ENCODE measurements at regions not wholly inside any gene's neighbourhood (a gene's known extent, or its start where the extent isn't known, plus 50 kb on each side); places are given as distances from the start of the nearest gene placed in this dataset.
"Not testable (repeated sequence)": the region's sequence is repeated elsewhere in the genome, so short reads cannot be mapped to it uniquely, and the experiment has no call there.

DNA sequence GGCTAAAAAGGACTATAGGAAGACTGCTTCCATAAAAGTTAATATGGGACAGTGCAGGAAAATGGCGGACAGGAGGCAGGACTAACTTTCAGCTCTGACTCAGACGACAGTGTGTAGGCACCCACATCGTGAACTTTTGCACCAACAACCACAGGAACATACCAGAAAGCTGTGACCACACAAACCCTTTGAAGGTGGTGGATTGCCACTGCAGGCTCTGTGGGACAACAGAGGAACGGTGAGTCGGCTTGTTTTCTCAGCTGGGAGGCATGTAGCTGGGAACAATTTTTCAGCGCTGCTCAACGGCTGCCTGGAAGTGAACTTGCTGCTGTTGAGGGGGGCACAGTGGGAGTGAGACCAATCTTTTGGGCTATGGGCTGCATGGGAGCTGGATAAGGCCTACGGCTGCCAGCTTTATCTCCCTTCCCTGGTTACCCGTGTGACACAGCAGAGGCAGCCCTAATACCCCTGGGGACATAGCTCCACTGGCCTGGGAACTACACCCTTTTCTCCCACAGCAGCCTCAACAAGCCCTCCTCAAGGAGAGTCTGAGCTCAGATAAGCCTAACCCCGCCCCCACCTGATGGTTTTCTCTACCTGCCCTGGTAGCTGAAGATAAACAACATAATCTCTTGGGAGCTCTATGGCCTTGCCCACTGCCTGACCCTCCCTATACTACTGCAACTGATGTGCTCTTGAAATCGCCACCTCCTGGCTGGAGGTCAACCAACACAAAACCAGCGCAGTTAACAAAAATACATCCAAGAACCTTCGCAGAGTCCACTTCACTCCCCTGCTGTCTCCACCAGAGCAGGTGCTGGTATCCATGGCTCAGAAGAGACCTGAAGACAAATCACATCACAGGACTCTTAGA lies 1537.0 kb downstream of the C4orf33 start:
- no peak for DNase-seq (ENCODE audit: low spot score)

DNA sequence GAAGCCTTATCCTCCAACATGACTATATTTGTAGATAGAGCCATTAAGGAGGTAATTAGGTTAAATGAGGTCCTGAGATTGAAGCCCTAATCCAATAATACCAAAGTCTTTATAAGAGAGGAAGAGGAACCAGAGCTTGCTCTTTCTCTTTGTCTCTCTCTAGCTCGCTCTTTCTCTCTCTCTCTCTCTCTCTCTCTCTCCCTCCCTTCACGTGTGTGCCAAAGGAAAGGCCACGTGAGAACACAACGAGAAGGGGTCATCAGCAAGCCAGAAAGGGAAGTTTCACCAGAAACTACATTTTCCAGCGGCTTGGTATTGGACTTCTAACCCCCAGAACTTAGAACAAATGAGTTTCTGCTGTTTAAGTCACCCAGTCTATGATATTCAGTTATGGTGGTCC lies 1540.5 kb downstream of the C4orf33 start:
- no peak for DNase-seq (ENCODE audit: low spot score)

DNA sequence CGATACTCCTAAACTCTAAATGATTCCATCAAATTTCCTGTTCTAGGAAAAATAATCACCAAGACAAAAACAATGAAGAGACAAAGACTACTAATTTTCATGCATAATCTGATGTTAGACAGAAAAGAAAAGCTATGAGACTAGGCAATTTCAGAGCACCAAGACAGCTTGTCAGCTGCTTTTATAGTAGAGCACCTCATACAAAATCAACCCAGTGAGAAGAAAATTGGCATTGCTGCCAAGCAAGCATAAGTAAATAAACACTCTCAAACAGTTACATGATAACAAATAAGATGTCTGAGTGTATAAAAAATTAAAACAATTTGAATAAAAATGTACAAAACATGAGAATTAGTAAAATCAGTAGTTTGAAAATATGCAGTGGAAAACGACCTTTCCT lies 1544.6 kb downstream of the C4orf33 start:
- no peak for DNase-seq (ENCODE audit: low spot score)

DNA sequence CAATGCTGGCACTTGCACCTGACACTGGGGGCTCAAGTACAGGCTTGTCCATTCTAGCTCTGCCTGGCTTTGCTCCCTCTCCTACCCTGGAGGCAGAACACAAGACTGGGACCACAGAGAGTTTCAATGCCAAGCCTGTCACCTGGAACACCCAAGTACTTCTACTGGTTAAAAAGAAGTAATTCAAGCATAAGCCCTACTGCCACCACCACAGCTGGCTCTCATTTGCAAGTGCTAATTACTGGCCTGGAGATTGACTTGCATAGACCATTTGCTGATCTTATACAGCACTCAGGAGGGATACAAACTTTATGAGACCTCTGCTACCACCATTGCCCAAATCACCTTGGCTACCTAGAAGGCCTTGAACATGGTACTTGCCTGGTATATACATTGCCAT lies 1550.9 kb downstream of the C4orf33 start:
- no peak for DNase-seq (ENCODE audit: low spot score)

DNA sequence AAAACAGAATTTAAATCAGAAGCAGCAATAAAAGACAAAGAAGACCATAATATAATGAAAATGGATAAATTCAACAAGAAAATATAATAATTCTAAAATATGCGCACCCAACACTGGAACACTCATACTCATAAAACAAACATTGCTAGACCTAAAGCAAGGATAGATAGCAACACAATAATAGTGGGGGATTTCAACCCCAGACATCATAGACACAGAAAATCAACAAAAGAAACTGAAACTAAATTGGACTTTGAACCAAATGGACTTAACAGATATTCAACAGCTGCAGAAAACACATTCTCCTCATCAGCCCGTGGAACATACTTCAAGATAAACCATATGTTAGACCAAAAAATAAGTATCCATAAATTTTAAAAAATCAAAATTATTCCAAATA lies 1552.6 kb downstream of the C4orf33 start:
- no peak for DNase-seq (ENCODE audit: low spot score)

DNA sequence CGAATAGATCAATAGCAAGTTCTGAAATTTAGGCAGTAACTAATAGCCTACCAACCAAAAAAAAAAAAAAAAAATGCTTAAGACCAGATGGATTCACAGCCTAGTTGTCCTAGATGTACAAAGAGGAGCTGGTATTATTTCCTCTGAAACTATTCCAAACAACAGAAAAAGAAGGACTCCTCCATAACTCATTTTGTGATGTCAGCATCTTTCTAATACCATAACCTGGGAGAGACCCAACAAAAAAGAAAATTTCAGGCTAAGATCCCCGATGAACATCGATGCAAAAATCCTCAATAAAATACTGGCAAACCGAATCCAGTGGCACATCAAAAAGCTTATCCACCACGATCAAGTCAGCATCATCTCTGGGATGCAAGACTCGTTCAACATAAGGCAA lies 1557.9 kb downstream of the C4orf33 start:
- DNase-seq (ENCODE audit: low spot score): no peak

DNA sequence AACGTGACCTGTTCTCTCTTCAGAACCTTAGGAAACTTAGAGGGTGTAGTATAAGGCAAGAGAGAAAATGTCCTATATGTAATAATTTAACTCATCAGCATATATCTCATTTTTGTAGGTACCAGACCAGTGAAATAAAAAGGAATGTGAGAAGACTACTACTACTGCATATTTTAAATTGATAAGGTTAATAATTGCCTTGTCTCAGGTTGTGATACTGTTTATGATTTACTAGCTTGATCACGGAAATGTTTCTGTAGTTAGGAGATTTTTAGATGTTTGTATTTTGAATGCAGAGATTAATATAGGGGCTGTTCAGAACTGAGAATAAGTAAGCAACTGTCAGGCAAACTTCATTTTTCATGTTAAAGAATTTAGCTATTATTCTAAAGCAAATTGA lies 1563.4 kb downstream of the C4orf33 start:
- DNase-seq (ENCODE audit: low spot score): no peak

DNA sequence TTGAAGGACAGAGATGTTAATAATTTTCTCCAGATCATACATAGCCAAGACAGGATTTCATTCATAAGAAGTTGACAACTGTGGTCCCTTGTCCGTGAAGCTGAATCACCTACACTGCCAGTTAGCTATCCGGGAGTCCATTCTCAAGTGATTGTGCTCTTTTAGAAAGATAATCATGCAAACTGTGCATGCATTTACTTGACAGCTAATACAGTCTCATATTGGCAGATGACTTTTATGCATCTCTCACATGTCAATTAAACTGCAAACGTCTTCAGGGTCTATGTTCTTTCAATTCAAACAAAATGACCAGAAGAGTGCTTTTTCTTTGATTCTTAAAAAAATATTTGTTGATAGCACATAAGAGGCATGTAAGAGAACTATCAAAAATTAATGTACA lies 1572.9 kb downstream of the C4orf33 start:
- DNase-seq (ENCODE audit: low spot score): no peak

DNA sequence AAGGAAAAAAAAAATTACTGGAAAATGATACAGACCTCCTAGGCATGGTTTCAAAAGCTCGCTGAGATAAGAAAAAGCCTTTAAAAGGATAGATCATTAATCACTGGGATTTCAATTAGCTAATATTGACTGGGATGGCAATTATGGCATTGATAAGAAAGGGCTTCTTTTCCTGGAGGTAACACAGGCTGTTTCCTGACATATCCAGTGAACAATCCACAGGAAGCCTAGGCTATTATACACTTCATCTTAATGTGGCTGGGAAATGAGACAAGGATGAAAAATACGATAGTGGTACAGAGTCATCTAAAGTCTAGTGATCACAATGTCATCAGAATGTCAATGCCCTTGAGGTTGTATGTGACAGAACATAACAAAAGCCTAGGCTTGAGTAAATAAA lies 1579.3 kb downstream of the C4orf33 start:
- no peak for DNase-seq (ENCODE audit: low spot score)

DNA sequence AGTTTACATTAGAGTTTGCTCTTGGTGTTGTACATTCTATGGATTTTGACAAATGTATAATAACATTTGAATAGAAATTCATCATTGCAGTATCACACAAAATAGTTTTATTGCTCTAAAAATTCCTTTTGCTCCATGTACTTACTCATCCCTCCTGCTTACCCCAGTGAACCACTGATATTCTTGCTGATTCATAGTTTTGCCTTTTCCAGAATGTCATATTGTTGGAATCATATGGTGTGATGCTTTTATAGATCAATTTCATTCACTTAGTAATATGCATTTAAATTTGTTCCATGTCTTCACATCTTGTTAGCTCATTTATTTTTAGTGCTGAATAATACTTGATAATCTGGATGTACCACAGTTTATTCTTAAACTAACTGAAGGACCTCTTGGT lies 1593.2 kb downstream of the C4orf33 start:
- no peak for DNase-seq (ENCODE audit: low spot score)

DNA sequence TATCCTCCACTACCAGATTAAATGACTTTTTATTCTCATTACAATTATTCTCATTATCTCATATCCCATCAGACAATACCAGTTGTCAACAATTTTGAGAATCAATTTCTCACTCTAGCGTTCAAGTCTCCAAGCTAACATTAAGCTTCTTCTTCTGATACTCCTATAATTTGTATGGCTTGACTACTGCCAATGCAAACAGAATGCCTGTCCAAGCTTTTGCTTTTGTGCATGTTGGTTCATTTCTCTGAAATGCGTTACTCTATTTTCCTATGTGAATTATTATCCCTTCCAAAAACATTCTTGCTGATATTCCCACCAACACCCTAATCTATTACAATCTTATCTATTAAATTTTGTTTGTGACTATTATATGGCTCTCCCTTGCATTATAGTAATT lies 1602.3 kb downstream of the C4orf33 start:
- no peak for DNase-seq (ENCODE audit: low spot score)

DNA sequence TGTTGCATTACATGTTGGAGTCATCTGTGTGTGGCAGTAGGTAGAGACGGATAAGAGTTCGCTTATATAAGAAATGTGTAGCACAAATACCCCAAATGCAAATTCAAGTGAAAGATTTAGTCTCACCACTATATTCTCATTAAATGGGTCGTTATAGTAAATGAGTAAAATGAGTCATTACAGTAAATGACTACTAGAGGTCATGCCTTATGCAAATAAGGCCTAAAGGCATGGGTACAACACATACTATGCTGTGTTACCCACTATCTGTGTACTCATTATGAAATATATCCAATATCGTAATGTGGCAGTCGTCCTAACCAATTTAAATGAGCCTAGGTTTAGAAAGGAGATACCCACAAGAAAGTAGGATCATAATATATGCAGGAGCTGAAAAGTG lies 1603.1 kb downstream of the C4orf33 start:
- DNase-seq (ENCODE audit: low spot score): no peak

DNA sequence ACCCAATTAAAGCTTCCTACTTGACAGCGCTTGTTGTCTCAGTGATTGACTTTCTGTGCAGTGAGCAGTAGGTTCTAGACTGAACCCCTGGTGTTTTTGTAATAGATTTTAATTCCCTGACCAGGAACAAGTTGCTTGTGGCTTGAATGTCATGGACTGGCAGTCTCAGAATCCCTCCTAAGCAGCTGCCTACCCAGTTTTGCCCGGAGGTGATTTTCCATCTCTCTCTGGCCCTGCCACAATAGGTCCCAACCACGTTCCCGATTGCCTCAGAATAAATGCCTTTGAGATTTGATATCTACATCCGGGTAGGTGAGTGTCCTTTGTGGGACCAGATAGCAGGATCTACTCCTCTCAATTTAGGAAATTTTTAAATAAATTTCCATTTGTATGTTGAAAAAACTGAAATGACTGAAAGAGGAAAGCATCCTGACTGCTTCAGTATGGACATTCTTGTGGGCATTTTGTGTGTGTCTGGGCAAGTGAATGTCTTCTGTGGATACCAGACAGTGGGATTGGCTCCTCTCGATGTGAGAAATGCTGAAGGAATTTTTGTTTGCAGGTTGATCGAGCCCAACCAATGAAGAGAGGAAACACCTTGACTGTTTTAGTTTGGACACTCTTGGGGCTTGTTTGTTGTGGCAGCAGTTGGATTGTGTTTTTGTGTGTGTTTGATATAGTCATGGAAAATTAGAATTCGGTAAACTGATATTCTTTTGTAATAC lies 1607.4 kb downstream of the C4orf33 start:
- no peak for DNase-seq (ENCODE audit: low spot score)

DNA sequence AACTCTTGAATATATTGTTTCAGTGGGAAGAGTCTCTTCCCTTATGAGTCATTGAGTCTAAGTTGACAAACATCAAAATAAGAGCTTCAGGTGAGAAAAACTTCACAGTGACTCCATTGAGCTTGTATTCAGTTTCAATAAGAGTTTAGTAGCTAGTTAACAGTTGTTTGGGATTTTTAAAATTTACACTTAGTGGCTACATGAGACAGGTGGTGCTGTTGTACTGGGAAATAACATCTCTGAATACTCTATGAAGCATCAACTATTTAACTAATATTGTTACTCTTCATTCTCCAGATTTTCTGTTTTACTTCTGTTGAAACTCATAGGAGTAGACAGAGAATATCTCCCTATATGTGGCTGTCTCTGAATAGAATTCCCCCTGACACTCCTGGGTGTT lies 1609.1 kb downstream of the C4orf33 start:
- DNase-seq (ENCODE audit: low spot score): no peak

DNA sequence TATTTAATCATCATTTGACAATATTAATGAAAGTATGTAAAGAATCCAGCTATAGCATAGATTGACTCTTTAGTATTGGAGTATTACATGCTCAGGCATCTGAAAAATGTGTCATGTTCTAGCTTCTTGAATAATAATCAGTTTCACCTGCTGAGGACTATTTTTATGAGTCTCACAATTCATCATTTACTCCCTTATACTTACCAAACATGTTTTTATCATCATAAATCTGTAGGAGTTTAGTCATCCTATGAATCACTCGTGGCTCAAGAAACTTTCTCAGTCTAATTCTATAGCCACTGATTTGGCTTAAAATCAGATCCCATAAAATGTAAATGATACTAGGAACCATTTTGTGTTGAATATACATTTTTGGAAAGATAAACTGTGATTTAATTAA lies 1616.1 kb downstream of the C4orf33 start:
- peak; percentile 0 for DNase-seq (ENCODE audit: low spot score)

DNA sequence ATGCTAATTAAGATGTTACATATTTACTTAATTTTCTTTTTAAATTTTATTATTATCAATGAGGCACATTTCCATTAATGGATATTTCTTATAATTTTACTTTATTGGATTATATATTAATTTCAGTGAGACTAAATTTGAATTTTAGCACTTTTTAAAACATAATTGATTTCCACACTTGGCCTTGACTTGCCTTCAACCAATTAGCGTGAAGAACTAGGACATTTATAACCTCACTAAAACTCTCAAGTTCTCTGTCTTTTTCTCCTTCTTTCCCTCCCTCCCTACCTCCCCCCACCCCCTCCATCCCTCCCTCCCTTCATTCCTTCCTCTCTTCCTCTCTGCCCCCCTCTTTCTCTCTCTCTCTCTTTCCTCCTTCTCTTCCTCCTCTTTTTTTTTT lies 1618.1 kb downstream of the C4orf33 start:
- no peak for DNase-seq (ENCODE audit: low spot score)

DNA sequence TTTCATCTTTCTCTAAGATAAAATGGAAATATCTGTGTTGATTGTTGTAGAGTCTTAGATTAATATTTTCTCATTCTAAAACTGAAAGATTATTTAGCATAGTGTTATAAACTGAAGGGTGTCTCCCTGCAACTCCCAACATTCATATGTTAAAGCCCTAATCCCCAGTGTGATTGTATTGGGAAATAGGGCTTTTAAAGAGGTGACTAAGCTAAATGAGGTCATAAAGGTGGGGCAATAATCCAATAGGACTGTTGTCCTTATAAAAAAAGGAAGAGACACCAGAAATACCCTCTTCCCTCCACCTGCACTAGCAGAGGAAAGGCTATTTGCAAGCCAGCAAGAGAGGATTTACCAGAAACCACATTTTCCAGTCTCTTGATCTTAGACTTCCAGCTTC lies 1626.4 kb downstream of the C4orf33 start:
- DNase-seq (ENCODE audit: low spot score): no peak

DNA sequence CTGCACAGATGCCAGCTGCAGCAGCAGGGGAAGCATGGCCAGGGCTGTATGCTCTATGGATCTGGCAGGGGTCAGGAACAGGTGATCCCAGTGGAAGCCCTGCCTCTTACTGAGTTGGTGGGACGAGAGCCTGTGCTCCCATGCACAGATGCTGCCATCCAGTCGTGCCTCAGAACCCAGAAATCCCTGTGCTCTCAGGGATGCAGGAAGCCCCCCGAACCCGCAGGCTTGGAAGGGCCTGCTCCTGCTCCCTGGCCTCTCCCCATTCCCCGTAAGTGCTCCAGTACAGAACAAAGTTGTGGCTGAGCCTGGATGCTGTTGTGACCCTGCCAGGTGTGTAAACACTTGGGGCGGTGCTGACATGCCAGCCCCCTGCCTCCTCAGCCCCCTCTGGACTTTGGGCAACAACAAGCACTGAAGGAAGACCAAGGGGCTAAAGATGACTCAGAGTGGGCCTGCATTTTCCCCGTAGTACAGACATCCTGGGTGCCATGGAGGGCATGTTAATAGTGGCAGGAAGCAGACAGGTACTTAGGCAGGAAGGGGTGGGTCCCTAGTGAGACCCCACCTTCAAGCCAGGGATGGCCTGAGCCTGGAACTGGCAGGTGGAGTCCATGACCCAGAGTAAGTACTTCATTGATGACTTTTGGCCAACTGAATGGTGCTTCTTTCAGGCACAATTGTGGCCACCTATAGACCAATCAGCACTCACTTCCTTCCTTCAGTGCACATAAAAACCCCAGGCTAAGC lies 1640.7 kb downstream of the C4orf33 start:
- no peak for DNase-seq (ENCODE audit: low spot score)

DNA sequence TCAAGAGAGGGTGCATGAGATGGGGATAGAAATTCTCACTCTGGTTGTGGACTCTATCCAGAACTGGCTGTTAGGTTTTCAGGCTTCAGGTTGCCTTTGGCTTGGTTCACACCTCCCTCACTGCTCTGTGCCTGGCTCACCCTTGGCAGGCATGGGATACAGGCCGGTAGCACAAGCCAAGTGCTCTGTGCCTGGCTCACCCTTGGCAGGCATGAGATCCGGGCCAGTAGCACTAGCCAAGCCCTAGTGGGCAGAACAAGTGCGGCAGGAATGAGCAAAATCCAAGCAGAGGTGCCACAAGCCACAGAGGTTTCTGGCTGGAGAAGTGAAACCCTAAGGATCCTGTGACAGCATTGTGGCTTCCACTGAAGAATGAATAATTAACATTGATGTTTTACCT lies 1642.3 kb downstream of the C4orf33 start:
- no peak for DNase-seq (ENCODE audit: low spot score)

DNA sequence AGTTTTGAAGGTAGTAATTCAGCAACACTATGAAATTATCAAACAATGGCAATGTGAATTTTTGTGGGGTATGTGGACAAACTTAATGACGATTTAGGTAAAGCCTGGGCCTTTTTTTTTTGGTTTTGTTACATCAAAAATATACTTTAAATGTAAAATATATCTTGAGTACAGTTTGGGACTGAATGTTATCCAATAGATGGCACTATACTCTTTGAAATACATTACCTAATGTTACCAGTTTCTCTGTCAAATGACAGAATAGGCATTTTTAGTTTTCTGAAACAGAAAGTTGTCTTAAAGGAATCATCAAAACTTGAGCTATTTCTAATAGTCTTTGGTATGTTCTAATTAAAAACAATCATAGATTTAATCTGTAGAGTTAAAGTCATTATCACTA lies 1651.9 kb downstream of the C4orf33 start:
- DNase-seq (ENCODE audit: low spot score): peak; percentile 11

DNA sequence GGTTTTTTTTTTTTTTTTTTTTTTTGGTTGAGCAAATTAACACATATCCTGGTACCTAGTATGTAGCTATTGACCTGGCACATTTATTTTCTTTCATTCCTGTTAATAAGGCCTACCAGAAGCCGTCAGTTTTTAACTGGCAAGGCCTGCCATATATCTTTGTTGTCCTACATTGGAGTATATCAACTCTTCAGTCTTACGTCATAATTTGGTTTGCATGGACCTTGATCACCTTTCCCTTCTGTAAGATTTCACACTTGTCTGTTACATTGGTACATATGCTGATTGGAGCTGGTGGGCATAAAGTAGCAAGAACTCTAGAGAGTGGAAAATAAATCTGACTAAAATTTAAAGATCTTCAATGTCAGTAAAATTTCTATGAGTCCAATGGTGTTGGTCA lies 1658.0 kb downstream of the C4orf33 start:
- no peak for DNase-seq (ENCODE audit: low spot score)

DNA sequence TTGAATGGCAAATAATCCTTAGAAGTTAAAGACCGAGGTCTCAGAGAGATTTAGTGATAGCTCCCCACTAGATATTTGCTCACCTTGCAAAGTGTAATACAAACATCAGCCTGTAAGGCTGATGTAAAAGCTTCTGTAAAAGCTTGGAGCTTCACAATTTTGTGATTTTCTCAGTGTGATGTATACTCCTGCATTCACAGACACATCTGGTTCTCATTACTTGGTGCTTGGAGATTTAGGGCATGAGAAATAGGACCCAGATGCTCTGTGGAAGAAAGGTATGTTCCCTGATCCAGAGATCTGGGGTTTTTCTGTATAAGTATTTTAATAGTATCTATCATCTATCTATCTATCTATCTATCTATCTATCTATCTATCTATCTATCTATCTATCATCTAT lies 1664.3 kb downstream of the C4orf33 start:
- no peak for DNase-seq (ENCODE audit: low spot score)

DNA sequence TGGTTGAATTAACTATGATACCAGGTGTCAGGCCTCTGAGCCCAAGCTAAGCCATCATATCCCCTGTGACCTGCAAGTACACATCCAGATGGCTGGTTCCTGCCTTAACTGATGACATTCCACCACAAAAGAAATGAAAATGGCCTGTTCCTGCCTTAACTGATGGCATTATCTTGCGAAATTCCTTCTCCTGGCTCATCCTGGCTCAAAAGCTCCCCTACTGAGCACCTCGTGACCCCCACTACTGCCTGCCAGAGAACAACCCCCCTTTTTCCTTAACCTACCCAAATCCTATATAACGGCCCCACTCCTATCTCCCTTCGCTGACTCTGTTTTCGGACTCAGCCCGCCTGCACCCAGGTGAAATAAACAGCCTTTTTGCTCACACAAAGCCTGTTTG lies 1671.4 kb downstream of the C4orf33 start:
- DNase-seq (ENCODE audit: low spot score): not testable (repeated sequence)

Data from kidney capillary endothelial cell (primary cell).